Mucosa of descending colon (tissue), 3 donors: ENCODE measurements at regions not wholly inside any gene's neighbourhood (a gene's known extent, or its start where the extent isn't known, plus 50 kb on each side); places are given as distances from the start of the nearest gene placed in this dataset.
"Not testable (repeated sequence)": the region's sequence is repeated elsewhere in the genome, so short reads cannot be mapped to it uniquely, and the experiment has no call there.

Experiments used
- ATAC-seq: fragments of 200-7000 bp; cut with Tn5 transposase; one replicate; pipeline ENCODE4 v1.9.1; 2020; ENCODE audit warnings: mild to moderate bottlenecking, moderate library complexity
- DNase-seq, 3 donors: peaks; one replicate each; pipeline ENCODE4 v3.0.0-alpha.2; 2020
- H3K36me3 ChIP-seq: fragments of 200-600 bp; one replicate; pipeline ENCODE4 v1.8.0; 2021; ENCODE audit warnings: low read depth, mild to moderate bottlenecking
- H3K4me1 ChIP-seq: fragments of 200-600 bp; one replicate; pipeline ENCODE4 v1.8.0; 2021; ENCODE audit warnings: low read depth, mild to moderate bottlenecking
- H3K4me3 ChIP-seq: fragments of 200-600 bp; one replicate; pipeline ENCODE4 v1.8.0; 2021; ENCODE audit warnings: mild to moderate bottlenecking
- H3K9me3 ChIP-seq: fragments of 200-600 bp; one replicate; pipeline ENCODE4 v1.8.0; 2021; ENCODE audit warnings: mild to moderate bottlenecking
- intact Hi-C, 2 donors: fragments of 100-400 bp; cut with DNase I in 1 of 2; cut with micrococcal nuclease in 1 of 2; formaldehyde crosslinking; loops; one replicate each; pipeline versions ENCODE4 v1.11.0 to v1.11.1; 2022; cut with DNase I, micrococcal nuclease
- TF ChIP-seq, protein P1 (sequence below): fragments of 200-600 bp; IDR thresholded peaks from one replicate; pipeline ENCODE4 v1.8.0; 2022; ENCODE audit warnings: antibody characterized with exemption, mild to moderate bottlenecking
- donor health status: DM: no; HTN: no; CAD: no; lungs with moderate emphysema.
- donor health status: DM: no; HTN: no; CAD: no.
- donor health status: DM: no; HTN: yes; CAD: no.

DNA sequence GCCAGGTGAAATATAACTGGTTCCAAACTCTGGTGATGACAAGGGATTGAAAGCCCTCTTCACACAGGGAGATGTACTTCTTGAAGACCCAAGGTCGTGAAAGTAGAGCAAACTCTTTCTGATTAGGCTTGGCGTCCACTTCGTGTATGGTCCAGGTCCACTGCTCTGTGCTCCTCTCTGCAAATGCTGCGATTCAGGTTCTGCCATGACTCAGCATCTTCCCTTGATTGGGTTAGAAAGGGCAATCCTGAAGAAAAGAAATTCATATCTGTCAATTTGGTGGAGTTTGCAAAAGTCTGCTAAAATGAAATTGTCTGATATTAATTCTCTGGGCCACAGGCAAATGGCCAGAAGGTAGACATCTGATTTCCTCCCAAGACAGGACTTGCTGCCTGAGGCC is 431.4 kb downstream of the ACTR3B start:
- no peaks in the 10 kb centered on the region for H3K4me1 ChIP-seq
- intact Hi-C loops: no loop called here
- DNase-seq (no peak), ATAC-seq (no peak)
- H3K36me3 ChIP-seq: no peaks in the 10 kb centered on the region
- no peaks in the 10 kb centered on the region for H3K9me3 ChIP-seq
- TF ChIP-seq, protein P1, sequence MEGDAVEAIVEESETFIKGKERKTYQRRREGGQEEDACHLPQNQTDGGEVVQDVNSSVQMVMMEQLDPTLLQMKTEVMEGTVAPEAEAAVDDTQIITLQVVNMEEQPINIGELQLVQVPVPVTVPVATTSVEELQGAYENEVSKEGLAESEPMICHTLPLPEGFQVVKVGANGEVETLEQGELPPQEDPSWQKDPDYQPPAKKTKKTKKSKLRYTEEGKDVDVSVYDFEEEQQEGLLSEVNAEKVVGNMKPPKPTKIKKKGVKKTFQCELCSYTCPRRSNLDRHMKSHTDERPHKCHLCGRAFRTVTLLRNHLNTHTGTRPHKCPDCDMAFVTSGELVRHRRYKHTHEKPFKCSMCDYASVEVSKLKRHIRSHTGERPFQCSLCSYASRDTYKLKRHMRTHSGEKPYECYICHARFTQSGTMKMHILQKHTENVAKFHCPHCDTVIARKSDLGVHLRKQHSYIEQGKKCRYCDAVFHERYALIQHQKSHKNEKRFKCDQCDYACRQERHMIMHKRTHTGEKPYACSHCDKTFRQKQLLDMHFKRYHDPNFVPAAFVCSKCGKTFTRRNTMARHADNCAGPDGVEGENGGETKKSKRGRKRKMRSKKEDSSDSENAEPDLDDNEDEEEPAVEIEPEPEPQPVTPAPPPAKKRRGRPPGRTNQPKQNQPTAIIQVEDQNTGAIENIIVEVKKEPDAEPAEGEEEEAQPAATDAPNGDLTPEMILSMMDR: no peak
- no peak overlapping the region for H3K4me3 ChIP-seq

DNA sequence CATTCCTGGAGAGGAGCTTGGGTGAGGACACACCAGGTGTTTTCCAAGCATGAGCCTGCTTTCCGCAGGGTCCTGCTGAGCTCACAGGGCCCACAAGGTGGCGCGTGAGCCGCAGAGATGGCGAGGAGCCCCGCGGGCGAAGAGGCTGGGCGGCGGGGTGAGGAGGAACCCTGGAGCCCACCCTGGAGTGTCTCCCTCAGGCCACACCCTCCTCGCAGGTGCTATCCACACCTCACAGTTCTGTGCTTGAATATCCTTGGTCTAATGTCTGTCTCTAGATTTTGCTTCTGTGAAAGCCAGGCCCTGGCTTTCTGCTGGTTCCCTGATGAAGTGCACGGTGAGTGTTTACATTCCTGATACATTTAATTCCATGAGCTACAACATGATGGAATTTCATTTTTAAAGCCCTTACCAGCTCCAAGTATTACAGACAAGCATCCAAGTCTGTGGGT is 433.6 kb downstream of the ACTR3B start:
- intact Hi-C loops: no loop called here
- DNase-seq (peak in 2 of 3 donors; percentile 2 to 25), ATAC-seq (no peak)
- H3K4me3 ChIP-seq: no peak overlapping the region
- H3K9me3 ChIP-seq: no peaks in the 10 kb centered on the region
- no peaks in the 10 kb centered on the region for H3K36me3 ChIP-seq
- TF ChIP-seq, protein P1: no peak
- no peaks in the 10 kb centered on the region for H3K4me1 ChIP-seq

DNA sequence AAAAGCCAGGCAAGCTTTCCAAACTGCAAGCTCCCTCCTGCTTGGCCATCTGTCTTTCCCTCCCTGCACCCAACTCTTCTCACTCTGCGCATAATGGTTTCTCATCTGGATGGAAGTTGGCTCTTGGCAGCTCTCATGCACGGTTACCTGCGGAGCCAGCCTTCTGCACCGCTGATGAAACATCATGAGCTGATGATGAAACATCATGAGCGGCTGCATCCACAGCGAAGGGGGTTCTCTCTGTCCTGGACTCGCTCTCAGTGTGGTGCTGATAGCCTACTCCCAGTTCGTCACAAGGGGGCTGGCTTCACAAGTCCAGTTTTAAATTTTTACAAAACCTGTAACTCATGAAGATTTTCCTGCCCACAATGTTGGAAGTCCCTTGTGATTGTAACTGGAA is 457.5 kb downstream of the ACTR3B start:
- no peak for ATAC-seq
- DNase-seq: no peak
- Histone ChIP-seq H3K36me3 (no peaks in the 10 kb centered on the region), H3K9me3 (peaks cover 51% of the 10 kb centered on the region), H3K4me3 (no peak overlapping the region), H3K4me1 (no peaks in the 10 kb centered on the region)
- TF ChIP-seq, protein P1: no peak
- intact Hi-C loops: no loop called here

DNA sequence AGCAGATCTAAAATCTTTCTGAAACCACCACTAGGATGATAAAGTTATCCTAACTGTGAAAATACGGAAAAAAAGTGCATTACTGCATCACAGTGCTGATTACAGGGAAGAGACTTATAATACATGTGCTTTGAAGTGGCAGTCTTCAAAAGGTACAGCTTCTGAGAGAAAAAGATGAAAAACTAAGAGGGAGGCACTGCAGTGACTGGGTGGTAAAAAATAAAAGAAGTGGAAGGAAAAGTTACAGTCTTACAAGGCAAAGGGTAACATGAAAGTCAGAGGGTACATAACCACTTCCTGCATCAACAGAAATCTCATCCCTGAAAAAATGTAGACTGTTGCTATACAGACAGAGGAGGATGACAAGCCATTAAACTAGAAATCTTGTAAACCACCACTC is 465.3 kb downstream of the ACTR3B start:
- no peak for ATAC-seq
- TF ChIP-seq, protein P1: no peak
- Histone ChIP-seq H3K4me3 (no peak overlapping the region), H3K36me3 (no peaks in the 10 kb centered on the region), H3K9me3 (peaks cover 46% of the 10 kb centered on the region), H3K4me1 (no peaks in the 10 kb centered on the region)
- no peak for DNase-seq
- intact Hi-C loops: no loop called here

DNA sequence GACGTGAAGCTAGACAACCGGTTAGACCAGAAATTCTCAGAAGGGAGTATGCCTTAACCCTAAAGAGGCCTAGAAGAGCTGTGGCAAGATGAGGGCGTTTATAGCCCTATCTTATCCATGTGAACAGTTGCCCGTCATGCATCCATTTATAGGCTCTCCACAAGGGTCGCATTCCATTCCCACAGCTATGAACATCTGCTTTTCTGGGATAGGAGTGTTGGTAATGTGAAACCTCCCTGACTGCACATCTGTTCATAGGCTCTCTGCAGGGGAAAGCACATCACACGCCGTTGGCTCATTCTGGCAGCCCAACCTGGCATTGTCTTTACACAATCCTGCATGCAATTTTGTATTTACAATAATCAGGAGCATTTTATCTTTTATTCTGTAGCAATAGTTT is 485.6 kb downstream of the ACTR3B start:
- H3K9me3 ChIP-seq: peaks cover 17% of the 10 kb centered on the region
- intact Hi-C loops, H3K4me1 ChIP-seq, ATAC-seq, H3K4me3 ChIP-seq, DNase-seq, H3K36me3 ChIP-seq: not testable (repeated sequence)

DNA sequence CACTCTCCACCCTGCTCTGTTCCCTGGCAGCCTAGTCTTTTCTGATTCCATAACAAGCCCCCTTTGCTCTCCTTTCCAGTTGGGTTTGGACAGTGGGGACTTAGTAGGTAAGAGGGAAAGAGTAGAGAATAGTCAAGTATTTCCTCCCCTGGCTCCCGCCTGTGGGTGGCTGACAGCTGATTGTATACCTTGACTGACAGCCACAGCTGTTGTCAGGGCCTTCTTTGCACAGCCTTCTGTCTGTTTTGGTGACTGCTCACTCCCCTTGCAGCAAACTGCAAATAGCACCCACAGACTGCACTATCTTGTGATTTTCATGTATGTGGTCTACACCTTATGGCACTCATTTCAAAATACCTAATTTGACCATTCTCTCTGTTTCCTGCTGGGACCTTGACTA is 486.3 kb downstream of the ACTR3B start:
- TF ChIP-seq, protein P1: no peak
- Histone ChIP-seq H3K36me3 (no peaks in the 10 kb centered on the region), H3K4me3 (no peak overlapping the region), H3K4me1 (no peaks in the 10 kb centered on the region), H3K9me3 (peaks cover 16% of the 10 kb centered on the region)
- ATAC-seq (no peak), DNase-seq (no peak)
- intact Hi-C loops: no loop called here
